Stimulated activated CD8-positive, alpha-beta memory T cell treated with anti-CD3 and anti-CD28 coated beads, Interleukin-2, amount 100 ng/mL, for 1 hour (primary cell): ENCODE measurements at regions not wholly inside any gene's neighbourhood (a gene's known extent, or its start where the extent isn't known, plus 50 kb on each side); places are given as distances from the start of the nearest gene placed in this dataset.

Experiments
- DNase-seq, 2 donors: peaks; one replicate each; pipeline ENCODE4 v3.0.0-alpha.2; 2020; ENCODE audit warnings: low read depth in 2 of 2

DNA sequence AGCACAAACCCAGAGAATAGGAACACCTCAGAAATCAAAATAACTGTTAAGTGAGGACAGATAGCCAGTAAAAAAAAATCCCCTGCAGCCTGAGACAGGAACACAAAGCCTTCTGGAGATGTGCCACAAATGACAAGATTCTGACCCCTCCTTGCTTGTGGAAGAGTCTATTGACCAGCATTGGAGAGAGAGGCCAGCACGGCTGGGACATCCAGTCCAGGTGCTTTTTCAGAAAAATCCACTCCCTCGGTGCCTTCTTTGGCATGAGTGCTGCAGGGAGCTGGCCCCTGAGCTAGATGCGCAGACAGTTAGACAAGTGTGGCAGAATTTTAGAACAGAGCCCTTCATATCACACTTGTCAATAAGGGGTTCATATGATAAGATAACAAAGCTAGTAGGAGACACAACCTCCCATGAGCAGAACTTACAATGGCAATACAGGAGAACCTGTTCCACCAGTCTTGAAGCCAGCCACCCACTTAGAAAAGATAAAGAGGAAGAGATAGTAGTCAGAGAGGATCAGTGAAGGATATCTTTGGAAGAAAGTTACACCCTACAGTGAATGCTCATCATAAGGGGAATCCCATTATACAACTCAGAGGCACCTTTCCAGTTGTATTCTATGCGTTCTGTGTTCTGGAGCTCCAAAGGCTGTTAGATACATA is 298.4 kb downstream of the TLE1 start:
- no peak for DNase-seq

DNA sequence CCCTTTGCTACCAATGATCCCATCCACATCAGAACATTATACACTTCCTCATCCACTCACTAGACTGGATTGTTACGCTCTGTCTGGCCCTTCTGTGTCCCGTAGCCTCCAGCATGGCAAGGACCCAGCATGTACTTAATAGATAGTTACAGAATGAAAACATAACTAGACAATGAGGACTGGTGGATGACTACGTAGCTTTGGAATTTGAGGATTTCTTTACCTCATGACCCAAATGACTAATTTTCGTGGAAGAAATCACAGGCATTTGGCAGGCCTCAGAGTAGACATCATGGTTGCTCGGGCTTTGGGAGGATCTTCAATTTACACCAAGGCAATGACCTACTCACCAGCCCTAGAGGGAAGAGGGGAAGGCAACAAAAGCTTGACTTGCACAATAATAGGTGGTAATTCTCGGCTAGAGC is 299.8 kb downstream of the TLE1 start:
- no peak for DNase-seq

DNA sequence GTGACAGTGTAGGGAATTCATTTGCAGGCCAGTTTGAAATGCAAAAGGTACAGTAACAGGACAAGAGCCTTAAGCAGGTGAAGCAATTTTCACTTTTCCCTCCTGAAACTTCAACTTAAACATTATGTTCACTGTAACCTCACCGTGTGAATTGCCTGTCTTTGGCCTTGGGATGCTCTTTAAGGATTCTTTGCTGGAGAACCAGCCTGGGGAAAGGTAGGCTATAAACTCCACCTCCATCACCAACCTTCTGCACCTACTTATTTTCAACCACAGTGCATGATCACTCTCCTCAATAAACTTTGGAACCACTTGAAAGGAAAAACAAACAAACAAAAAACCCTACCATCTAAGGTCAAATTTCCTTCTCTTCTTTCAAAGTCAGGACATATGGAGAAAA is 300.5 kb downstream of the TLE1 start:
- DNase-seq: no peak

DNA sequence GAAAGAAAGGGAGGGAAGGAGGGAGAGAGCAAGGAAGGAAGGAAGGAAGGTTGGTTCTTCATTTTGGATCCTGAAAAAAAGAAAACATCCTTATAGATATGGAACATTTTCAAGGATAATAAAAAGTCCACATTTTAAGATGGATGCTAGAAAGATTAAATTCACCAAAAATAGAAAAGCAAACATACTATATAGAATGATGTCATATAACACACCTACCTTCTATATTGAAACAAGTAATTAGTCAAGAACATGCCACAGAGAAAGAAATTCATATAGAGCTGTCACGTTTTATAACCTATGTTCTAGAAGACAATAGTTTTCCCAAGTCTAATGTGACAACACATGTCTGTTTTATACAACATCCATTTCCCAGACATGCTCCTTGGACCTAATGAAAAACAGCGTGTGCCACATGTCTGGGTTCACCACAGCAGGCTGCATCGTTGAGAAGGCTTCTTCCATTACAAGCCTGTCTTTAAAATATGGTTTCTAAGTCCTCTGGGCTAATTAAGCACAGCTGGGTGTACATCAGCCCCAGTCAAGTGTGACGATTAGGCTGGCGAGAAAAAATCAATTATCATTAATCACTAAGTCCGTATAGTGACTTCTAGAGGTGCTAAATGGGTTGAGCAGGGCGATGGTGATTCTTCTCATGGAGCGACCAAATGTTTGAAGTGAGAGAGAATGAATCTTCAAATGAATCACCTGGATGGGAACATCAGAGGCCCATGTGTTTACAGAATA is 301.8 kb downstream of the TLE1 start:
- DNase-seq: no peak

DNA sequence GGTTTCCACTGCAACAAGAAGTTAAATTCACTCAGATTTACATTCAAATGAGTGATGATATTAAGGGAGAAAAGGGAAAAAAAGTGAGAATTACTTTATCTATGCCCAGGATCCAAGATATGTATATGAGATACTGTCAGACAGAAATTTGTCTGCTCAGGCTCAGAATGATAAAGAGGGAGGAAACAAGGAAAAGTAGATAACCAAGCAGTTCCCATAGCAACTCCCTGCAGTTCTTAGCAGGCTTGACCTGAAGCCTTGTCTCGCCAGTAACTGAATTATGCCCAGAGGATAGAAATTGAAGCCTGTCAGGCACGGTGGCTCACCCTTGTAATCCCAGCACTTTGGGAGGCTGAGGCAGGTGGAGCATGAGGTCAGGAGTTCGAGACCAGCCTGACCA is 304.4 kb downstream of the TLE1 start:
- DNase-seq: no peak

DNA sequence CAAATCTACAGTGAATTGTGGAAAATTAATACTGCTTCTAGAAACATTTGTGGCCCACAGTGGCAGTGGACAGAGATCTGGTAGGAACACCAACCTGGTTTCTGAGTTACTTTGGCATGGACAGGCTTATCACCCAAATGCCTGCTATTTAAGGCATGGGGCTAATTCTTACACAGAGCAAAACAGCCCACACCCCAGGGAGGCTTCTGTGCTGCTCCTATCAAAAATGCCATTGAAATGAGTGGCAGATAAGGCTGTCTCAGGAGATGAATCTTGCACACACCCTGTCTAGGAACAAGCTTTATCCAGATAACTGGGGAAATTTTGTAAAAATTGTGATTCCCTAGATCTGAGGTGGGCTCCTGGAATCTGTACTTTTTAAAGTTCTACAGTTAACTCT is 307.1 kb downstream of the TLE1 start:
- no peak for DNase-seq

DNA sequence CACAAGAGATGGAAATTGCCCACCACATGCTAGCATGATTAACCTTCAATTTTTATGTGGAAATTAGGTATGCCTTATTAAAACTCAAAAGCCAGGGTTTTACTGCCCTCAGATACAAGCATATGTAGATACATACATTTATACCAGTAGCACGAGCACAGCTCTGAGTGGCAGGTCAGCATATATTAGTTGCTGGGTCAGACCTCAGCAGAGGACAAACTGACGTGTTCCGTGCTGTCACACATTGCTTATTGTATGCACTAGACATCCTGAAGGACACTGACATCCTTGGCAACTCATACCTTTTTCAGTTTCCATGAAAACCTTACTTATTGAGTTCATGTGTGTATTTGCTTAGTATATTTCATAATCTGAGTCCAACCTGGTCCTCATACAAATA is 307.7 kb downstream of the TLE1 start:
- no peak for DNase-seq

DNA sequence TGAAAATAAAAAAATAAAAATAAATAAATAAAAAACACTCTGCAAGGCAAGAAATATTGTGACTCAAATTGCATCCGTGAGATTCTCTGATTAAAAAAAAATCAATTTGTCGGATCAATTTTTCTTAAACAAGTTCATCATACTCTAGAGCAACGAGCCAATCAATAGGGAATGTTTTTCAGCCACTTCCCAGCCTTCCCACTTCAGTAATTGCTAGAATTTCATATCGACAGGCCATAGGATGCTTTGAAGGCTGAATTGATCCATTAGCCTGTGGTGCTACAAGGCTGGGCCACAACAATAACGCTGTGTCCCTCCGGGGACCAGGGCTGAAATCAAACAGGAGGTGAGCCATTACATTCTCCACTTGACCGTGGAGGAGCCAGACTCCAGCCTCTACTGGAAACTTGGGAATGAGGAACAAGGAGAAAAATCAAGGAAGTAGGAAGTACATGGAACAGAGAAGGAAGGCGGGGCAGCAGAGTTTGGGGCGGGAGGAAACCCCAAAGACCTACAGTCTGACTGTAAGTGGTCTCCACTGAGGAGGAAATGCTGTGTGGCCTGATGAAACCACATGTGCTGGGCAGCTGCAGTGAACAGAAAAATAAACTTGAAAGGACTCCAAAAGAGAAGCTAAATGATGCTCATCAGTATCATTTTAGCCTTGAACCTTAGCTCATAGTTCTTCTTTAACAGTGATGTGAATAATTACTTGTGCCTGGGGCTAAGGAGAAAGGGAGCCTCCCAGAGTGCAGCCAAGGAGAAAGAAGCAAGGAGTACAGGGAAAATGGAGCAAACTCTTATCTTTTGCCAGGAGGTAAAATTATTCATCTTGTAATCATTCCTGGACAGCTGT is 308.6 kb downstream of the TLE1 start:
- DNase-seq: no peak

DNA sequence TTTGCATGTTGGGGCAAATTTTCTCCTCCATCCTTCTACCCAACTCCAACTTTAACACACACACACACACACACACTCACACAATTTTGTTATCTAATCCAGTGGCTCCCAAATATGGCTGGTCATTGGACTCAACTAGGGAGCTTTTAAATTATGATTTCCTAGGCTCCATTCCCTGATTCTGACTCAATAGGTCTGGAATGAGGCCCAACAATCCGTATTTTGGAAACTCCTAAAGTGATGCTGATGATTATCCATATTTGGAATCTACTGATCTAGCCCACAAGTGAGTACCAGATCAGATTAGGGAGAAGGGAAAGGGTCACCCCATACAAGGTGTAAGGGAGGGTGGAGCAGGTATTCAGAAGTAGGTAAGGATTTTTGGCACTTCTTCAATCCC is 309.7 kb downstream of the TLE1 start:
- no peak for DNase-seq

DNA sequence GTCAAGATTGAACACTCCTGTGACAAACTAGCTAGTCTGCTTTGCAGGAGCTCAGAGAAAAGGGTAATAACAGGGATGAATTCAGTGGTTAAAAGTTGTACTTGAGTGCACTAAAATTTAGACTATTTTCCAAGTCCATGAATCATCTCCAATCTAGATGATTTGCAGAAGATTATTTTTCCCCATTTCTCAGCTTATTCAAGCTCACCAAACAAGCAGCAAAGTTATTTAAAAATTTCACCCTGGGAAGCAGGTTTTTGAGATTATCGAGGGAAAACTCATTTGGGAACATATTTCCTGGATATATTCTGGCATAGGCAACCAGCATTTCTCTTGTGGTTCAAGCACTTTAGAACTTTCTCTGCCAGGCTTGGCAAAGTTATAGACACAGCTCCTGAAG is 311.4 kb downstream of the TLE1 start:
- no peak for DNase-seq

DNA sequence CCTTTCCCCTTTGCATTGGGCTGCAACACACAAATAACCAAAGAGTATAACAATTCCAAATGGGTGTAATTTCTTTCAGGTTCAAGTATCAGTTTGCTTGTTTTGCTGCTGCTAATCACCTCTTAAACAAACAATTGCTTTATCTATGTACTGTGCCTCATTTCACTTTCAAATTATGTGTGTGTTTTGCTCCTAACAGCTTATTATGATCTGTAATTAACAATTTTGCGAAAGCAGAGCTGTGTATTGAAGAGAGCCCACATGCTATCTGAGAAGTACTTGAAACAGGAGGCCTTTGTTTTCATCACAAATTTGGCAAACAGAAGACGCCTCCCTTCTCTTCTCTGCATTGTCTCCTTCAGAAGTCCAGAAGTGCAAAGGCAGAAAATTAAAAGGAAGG is 312.0 kb downstream of the TLE1 start:
- no peak for DNase-seq

DNA sequence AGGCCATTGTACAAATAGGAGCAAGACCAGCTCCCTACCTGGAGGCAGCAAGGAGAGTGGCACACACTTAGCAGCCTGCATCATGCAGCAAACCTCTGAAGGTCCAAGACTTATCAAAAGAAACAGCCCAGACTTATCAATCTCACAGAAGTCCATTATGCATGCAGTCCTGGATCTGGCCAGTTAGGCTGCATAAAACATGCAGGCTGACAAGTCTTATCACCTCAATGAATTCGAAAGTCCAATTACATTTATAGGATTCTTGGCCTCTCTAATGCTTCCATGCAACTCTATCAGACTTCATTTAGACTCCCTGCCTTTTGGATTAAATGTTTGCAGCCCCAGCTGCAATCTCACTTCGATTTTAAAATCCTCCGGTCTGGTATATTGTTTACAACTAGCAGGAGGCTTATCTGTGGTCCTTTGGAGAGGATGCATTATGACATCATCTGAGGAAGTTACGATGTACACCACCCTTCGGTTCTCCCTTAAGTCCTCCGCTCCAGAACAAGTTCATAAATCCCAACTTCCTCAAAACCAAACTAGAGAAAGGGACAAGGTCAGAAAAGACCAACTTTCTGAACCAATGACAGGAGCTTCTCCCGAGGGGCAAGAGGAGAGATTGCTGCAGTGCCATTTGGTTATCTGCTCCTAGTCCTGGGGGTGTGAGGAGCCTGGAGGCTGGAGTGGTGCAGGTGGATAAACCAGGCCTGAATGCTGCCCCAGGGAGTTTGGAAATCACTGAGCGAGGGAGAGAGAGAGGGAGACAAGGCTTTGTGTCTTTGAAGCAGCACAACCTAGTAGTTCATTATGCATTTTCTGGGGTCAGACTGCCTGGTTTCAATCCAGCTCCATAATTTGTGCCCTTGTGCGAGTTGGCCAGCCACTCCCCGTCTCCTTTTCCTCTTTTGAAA is 313.9 kb downstream of the TLE1 start:
- no peak for DNase-seq

DNA sequence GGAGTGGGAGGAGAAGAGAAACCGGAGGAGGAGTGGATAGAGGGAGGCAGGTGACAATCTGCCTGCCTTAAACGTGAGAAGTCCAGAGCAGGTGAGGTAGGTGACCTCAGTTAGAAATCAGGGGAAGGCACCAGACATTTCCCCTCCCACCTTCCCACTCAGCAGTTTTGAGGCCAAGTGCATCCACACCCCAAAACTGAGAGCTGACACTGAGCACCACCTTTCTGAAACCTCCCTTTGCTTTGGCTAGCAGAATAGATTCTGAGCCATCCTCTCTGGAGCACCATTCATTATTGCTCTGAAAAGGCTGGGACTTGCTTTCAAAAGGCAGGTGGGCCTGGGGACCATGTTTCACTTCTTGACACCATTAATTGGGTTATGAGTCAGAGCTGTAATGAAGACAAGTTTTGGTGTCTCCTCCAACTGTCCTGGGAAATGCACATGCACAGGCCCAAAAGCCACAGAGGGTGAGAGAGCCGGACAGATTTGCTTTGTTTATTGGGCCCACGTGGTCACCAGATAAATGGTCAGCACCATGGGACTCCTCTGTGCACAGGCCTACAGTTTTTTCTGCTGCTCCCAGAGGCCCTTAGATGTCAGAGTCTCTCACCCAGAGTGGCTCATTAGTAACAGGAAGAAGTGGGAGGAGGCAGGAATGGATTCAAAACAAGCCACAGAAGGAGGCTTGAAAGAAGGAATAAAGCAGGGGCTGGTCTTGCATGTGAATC is 314.7 kb downstream of the TLE1 start:
- DNase-seq: no peak

DNA sequence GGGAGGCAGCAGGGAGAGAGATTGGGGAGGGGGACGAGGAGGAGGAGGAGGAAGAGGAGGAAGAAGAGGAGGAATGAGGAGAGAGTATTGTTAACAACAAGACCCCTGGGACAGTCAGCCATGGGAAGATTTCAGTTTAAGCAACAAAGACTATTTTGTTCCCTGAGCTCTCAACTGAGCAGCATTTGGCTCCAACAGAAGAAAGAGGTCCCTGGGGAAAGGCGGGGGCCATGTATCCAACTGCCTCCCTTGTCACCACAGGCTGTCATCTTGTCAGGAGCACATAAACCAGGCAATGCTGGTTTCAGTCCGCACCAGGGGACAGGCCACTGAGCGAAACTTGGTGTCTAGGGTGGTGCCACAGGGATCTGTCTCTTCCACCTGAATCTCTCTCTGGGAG is 316.1 kb downstream of the TLE1 start:
- no peak for DNase-seq

DNA sequence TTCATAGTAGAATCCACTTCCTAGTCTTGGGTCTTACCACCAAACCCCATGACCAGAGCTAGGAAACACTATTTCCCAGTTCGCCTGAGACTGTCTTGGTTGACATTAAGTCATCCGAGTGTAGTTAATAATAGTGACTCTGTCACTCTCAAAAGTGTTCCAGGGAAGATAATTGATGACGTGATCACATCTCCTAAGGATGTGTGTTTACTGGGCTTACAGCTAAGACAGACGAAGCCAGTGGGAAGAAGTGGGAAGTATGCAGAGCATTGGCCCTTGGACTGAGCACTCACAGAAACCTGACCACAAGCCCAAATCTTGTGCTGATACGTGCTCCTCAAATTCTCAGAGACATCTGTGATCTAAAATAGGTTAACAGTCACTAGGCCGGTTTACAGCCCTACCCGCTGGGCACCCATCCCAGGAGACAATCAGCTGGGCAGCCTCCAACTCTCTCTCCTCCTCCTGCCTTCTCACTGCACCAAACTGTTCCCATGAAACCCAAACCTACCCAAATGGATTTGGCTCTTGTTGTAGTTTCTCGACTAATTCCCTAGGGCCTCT is 316.6 kb downstream of the TLE1 start:
- DNase-seq: no peak

DNA sequence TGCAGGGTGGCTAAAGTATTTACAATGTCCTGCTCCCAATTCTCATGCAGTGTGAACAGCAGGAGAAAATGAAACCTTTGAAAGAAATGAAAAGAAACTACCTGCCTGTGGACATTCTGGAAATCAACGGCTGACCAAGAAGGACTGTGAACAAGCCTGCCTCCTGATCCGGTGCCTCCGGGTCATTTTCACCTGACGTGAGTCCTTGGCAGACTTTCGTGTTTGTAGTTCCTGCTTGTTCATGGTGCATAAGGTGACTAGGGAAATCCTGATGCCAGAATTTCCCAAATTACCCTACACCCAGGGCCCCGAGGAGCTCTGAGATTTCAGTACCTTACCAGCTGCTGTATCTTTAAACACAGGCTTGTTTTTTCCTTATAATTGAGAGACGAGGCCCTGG is 317.5 kb downstream of the TLE1 start:
- no peak for DNase-seq

DNA sequence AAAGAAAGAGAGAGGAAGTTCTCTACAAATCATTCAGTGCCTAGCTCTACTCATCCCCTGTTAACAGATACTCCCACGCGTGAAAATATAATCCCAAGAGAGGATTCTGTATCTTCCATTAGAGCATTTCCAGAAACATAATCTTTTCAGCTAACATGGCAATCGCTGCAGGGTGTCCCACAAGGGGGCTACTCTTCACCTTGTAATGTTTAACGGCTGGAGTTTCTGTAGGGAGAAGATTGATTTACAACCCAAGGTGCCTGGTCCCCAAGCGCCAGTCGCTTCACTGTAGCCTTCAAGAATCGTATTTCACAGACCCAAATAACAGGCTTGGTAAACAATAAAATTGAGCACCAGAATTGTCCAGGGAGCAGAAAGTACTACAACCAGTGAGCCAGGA is 318.7 kb downstream of the TLE1 start:
- DNase-seq: no peak

DNA sequence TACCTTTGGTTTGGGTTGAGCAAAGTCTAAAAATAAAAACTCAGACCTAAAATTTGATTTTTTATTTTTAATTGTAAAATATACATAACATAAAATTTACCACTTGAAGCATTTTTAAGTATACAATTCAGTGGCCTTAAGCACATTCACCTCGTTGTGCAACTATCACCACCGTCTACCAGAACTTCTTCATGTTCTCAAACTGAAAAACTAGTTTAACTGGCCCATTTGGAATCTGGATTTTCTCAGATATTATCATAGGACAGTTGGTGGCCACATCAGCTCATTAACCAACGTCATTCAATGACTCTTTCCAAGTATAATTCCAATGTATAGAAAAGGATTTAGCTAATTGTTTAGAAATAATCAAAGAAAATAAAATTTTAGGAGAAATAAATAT is 319.3 kb downstream of the TLE1 start:
- no peak for DNase-seq

DNA sequence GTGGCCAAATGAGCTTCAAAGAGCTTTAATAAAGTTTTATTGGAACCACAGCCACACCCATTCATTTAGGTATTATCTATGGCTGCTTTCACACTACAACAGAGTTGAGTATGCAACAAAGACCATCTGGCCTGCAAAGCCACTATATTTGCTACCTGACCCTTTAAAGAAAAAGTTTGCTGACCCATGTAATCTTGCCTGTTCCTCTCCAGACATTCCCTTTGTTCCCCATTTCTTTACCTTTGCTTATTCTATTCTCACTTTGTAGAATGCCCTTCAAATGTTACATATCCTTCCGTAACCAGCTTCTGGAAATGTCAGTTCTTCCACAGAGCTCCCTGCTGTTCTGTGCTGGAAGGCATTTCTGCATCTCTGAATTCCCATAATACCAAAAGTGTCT is 320.2 kb downstream of the TLE1 start:
- no peak for DNase-seq

DNA sequence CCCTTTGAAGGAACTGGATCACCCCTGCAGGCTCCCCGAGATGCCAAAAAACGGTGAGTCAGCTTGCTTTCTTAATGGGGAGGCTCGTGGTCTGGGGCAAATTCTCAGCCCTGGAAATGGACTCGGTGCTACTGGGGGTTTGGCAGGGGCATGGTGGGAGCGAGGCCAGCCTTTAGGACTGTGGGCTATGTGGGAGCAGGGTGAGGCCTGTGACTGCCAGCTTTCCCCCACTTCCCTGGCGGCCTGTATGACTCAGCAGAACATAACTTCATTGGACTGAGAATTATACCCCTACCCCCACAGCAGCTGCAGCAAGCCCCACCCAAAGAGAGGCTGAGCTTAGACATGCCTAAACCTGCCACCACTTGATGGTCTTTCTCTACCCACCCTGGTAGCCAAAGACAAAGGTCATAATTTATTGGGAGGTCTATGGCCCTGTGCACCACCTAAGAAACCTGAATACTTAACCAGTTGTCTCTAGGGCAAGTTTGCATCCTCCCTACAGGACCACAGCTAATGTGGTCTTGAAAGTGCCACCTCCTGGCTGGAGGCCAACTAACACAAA is 325.3 kb downstream of the TLE1 start:
- no peak for DNase-seq
